HG03442 (cell line): ENCODE measurements at regions not wholly inside any gene's neighbourhood (a gene's known extent, or its start where the extent isn't known, plus 50 kb on each side); places are given as distances from the start of the nearest gene placed in this dataset.

Source experiments
- ATAC-seq: cut with Tn5 transposase; IDR thresholded peaks from one replicate; pipeline ENCODE4 v1.9.1; 2021; ENCODE audit warnings: mild to moderate bottlenecking, moderate library complexity; ENCODE audit not compliant: unreplicated experiment

DNA sequence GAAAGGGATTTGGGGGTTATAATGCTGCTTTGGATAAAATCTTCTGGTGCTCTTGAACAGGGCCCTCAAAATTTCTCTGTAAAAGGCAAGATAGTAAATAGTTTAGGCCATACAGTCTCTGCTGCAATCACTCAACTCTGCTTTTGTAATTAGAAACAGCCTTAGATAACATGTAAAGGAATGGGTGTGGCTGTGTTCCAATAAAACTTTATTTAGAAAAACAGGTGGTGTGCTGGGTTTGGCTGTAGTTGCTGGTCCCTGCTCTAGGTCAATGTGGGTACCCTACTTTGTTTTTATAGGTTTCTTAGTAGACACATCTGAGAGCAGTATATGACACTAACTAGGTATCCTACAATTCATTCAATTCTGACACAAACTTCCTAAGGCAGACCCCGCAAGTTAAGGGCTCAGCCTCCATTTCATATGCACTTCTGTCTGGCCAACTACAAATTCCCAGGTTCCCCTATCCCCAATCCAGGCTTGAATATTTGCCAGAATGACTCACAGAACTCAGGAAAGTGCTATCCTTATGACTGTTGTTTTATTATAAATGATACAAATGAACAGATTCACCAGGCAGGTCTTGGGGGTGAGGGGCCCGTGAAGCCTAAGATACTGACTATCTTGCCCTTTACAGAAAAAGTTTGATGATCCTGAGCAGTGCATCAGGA lies 349.9 kb downstream of the RPS24 start:
- ATAC-seq: no peak

DNA sequence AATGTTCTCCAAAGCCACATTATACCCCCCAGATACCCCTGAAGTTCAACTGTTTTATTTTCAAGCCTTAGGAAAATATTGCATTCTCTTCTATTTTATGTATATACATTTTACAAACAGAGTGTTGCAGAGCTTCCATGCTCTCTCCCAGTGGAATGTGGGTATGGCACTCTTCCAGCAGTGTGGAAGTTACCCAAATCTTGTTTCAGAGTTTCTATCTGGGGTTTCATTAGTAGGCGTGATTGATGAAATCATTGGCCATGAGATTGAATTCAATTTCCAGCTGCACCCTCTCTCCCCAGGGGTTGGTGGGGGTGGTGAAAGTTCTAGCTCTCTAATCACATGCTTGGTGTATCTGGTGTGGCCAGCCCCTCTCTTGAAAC lies 350.4 kb downstream of the RPS24 start:
- ATAC-seq: no peak

DNA sequence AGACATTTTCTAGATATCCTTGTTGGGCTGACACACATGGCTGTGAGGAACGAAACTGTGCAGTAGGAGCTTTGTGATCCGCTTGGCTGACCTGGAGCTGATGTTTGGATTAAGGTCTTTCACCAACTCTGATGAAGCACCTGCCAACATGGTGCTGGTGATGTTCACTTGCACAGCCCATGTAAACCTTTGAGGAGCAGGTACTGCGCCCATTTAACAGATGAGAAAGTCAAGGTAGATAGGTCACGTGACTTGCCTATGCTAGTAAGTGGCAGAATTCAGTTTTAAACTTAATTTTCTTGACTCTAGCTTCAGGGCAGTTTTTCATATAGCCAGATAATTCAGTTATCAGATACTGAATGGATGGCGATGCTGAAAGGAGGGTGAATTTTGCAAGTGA lies 351.9 kb downstream of the RPS24 start:
- no peak for ATAC-seq

DNA sequence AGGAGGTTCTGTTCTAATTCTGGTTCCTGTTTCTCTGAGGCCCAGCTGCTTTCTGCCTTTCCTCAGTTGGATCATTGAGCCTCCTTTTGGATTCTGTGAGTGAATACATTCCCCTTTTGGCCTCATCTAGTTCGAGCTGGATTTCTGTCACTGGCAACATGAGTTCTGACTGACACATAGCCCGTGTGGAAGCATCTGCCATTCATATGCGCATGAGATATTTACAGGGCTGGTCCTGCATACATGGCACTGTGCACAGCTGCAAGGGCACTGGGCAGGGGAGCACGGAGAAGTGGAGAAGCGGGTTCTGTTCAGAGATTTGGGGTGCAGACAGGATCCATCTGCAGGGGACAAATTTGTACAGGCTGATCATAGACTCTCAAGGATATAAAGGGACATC lies 352.8 kb downstream of the RPS24 start:
- no peak for ATAC-seq

DNA sequence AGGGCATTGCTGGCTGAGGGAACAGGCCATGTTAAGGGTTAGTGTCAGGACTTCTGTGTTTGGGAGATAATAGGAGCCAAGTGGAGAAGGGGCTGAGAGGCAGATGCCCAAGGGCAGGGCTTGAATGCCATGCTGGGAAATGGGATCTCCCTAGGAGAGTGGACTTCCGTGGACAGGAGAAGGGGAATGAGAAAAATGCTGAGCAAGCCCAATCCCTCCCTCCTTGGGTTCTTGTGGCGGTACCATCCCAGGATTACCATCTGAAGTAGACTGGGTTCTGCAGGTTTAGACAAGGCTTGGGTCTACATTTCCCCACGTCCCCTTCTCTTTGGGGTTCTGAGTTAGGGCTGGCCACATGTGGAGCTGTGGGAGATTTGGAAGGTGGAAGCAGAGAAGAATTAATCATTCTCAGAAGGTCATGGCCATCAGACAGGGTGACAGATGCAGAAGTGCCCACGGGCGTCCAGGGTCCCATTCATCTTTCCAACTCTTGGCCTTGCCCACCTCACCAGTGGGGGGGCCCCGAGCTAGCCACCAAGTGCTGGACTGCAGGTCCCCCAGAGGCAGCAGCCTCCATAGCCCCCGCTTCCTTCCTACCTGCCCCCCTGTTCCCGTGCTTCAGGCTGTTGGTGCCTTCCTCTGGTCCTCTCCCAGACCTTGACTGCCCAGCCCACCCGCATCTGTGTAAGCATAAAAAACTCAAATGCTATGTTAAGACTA lies 354.8 kb downstream of the RPS24 start:
- ATAC-seq: no peak

DNA sequence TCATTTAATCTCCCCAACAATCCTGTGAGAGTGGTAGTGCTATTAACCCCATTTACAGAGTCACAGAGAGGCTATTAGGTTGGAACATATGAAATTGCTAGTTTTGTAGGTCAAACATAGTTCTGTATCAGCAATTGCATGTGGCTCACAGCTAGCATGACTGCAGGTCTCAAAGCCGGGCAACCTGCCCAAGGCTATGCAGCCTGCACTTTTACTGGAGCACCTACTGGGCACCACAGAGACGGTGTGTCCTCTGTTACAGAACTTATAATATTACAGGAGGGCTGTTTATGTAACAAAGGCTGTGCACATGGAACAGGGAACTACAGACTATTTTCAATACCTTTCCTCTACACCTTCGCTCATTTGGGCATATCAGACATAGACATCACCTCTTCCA lies 355.8 kb downstream of the RPS24 start:
- ATAC-seq: no peak

DNA sequence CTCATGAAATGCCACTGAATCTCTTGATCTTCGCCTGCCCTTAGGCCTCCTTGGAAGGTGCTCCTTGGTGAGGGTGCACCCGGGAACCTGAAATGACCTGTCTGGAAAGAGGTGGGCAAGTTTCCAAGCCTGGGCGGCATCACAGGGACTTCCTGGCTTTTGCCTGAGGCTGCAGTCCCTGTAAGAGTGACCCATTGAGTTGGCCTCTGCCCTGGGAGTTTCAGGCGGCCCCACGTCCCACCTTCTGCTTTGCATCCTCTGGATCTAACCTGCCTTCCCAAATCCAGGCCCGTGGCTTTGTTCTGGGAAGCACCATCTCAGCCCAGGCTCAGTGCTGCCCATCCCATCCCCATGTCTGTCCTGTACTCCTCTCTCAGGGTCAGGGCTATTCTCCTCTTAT lies 356.4 kb downstream of the RPS24 start:
- no peak for ATAC-seq

DNA sequence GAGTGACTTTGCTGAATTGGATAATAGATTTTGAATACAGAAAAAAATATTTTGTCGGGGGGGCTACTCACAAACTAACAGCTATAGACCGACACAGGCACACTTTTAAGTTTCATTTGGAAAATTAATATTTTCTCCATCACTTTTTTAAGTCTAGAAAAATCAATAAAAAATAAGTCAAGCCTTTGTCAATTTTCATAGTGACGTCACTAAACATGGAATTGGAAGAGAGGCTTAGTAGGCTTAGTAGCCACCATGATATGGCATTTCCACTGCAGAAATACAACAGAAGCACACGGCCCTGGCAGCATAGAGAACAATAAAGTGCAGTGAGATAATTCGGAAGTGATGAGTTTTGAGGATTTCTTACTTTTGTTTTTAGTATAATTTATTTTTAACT lies 357.2 kb downstream of the RPS24 start:
- no peak for ATAC-seq

DNA sequence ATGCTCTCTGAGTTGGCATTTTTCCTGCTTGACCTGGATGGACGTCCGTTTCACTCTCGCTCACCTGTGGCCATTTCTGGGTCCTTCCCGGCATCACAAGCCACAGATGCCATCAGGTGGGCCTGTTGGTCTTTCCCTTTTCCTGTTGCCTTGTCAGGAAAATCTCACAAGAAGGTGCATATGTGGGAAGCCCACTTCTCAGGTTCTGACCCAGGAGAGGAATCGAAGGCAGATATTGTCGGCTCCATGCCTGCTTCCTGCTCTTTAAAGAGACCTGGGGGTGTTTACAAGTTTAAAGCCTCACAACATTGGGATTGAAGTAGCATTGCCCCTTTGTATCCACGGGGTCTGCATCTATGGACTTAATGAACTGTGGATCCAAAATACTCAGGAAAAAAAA lies 357.9 kb downstream of the RPS24 start:
- ATAC-seq: no peak

DNA sequence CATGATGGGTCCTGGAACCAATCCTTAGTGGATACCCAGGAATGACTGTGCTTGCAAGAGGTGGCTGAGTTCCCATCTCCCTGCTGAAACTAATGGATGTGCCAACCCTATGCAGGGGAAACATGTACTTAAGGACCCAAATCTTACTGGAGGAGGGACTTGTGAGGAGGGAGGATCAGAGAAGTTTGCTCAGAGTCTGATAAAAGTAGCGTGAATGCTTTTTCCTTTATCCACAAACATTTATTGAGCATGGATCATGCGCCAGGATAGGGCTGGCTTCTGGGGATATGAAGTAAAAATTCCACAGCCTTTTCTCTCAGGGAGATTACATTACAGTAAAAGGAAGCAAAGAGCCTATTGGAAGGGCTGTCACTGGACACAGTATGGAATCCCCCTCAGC lies 358.5 kb downstream of the RPS24 start:
- no peak for ATAC-seq

DNA sequence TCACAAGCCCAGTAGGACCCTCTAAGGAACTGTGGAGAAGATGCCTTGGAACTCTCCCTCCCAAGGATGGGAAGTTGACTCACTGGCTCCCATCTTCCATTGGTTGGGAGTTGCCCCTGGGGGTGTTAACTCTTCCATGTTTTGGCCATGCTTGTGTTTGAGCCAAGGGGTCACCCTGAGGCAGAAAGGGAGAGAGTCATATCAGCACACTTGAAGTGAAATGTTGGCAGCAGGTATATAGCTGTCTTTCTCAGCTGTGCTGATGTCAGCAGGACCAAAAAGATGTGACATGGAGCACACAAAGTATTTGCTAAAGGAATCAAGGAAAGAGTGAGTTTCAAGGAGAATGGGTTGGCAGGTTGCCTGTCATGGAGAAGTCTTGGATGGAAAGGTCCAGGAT lies 359.4 kb downstream of the RPS24 start:
- no peak for ATAC-seq

DNA sequence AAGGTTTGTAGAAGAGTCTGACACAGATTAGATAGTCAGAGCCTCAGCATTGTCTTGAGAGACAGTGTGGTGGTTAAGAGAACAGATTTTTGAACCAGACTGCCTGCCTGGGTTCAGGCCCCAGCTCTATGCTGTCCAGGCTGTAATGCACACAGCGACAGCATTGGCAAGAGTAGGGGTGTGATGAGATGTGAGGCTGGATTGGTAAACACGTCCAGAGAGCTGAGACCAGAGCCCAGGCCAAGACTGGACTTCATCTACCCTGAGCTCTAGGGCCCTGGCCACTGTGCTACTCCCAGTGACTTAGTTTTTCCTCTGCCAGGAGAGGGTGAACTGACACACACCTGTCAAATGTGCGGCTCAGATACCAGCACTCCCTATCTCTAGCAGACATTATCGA lies 360.4 kb downstream of the RPS24 start:
- ATAC-seq: no peak

DNA sequence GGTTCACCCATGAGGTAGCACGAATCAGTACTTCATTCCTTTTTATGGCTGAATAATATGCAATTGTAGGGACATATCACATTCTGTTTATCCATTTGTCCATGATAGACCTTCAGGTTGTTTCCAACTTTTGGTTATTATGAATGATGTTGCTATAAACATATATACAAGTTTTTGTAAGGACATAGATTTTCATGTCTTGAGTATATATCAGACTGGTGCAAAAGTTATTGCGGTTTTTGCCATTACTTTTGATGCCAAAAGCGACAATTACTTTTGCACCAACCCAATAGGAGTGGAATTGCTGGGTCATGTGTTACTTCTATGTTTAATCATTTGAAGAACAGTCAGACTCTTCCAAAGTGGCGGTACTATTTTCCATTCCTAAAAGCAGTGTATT lies 361.5 kb downstream of the RPS24 start:
- ATAC-seq: no peak

DNA sequence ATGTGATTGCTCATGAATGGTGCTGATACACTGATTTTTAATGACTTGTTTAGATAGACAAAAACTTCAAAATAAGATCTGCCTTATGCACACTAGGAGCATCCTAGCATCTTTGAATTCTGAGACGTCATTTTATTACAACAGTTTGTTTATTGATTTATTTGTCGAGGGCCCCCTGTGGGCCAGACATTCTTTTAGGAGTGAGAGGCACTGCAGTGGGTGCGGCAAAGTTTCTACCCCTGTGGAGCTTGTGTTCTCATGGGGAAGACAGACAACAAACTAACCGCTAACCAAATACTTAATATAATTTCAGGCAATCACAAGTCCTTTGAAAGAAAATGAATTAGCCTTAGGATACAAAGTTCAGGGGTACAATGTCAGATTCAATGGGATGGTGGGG lies 363.1 kb downstream of the RPS24 start:
- ATAC-seq: no peak

DNA sequence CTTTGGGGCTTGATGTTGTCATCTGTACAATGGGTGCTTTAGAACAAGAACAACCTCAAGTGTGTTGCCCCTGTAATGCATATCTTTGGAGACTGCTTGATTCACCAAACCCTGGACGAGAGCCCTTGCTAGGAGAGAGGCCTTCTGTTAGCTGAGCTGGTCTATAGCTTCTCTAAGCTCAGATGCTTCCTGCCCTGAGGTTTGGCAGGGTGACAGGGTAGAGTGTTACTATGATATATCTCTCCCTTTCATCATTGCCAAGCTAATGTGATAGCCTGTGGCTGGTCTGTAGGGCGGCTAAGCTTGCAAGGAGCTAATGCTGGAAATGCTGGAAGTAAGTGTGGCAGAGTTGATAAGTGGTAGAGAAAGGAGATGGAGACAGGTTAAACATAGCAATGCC lies 364.1 kb downstream of the RPS24 start:
- ATAC-seq: no peak

DNA sequence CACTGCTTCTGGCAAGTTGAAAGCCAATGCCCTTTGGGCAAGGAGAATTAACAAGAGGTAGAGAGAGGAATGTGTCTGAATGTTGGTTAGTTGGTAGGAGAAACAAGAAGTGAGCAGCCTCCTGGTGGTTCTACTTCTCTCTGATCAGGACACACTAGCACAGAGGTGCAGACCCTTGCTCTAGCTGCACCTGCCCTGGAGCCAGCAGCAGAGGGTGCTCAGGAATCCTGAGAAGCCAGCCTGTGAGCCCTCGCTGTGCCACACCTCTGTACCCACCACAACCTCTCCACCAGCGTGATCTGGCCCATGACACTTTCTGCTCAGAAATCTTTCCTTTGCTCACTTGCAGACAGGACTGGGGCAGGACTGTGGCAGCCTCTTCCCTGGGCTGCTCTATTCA lies 364.7 kb downstream of the RPS24 start:
- no peak for ATAC-seq

DNA sequence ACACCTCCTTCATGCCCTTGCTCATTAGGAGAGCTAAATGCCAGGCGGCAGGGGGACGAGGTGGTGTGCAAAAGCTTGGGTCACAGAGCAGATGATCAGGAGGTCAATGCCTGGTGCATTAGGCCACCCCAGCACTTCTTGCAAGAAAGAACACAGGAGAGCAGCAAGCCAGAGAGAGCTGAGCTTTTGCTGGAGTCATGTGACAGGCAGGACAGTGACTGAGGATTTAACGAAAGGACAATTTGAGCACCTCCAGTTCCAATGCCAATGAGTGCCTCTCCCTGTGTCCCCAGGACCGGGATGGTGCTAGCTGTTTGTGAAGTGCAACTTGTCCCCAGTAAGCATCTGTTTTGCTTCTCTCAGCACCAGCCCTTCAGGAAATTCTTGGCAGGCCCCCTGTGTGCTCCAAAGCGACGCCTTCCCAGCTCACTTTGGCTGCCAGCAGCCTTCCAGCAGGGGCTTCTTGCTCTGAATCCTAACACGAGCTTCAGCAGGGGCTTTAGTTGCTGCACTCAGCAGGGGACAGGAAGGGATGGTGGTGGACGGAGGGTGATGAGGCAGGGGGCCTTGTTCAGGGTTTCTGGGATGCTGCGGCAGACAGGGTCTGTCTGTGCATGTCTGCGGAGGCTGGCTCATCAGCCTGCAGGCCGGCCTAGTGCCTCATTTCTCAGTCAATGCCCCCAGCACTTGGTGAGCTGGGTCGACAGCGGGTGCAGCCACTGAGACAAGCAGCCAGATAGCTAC lies 368.1 kb downstream of the RPS24 start:
- no peak for ATAC-seq

DNA sequence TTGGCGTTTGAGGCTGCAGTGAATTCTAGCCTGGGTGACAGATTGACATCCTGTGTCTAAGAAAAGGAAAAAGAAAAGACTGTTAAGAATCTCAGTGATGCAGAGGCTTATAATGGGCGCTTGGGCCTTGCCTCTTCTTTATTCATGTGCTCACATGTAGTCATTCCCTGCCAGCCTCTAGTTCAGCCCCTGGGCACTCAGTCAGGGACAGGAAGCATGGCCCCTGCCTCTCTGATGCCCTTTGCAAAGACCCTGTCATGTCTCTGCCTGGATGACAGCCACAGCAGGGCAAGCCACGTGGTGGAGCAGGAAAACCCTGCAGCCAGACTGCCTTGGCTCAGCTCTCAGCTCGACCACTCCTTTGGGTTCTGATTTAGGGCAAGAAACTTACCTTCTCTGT lies 368.9 kb downstream of the RPS24 start:
- no peak for ATAC-seq

DNA sequence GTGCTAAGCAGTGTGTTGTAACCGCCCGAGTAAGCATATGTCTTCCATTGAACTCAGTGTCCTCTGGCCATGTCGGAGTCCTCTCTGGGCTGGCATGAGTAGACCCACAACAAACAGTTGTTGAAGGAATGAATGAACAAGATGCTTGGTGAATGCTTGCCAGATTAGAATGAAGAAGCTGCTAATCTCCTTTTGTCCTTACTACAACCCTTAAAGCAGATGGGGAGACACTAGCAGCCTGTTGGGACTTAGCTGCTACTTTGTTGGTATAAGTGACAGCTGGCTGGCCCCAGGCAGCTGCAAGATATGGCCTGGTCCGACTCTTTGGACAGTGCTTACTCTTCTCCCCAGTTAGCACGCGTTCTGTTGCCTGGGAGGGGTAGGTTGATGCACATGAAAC lies 370.1 kb downstream of the RPS24 start:
- no peak for ATAC-seq

DNA sequence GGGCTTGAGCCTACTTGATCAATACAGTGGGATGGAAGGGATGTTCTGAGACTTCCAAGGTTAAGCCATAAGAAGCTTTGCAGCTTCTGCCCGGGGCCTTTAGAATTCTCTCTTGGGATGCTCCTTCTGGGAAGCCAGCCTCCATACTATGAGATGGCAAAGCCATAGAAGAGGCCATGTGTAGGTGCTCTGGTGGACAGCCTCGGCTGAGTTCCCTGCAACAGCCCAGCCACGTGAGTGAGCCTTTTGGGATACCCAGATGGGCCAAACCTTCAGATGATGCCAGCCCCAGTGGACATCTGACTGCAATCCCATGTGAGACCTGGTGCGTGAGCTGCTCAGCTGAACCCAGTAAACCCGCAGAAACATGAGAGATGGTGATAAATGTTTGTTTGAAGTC lies 370.6 kb downstream of the RPS24 start:
- no peak for ATAC-seq

DNA sequence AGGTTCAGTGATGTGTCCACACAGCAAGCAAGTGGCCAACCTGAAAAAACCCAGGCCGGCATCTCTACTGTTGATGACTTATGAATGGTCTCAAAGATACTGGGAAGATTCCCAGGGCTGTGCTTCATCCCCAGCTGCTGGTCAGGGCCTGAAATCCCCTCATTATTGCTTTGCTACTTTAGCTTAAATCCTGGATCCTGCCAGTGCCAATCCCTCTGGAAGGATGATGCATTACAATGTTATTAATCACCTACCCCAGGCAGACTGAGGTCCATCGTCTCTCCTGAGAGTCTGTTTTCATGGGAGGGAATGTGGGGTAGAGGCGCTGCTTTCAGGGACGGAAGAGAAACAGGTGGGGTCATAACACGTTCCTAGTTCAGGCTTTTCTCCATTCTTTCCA lies 371.6 kb downstream of the RPS24 start:
- ATAC-seq: no peak

DNA sequence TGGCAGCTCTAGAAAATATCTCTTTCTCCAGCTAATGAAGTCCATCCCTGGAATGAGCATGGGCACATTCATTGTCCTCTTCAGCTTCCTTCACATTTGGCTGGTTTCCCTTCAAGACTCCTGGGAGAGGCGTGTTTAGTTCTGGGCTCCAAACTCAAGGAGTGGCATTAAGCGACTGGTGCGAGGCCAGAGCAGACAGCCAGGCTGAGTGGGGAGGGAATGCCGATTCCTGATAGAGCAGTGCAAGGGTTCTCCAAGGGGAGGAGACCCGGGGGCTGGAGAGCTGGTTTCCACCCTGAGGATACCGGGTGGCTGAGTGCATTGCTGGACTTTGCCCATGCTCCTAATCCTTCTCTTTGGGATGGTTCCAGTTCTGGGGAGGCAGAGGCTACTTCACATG lies 372.1 kb downstream of the RPS24 start:
- ATAC-seq: no peak
